Natural killer cell treated with Interleukin-12 subunit alpha and Interleukin-12 subunit beta and Interleukin-15 and Interleukin-18, amount 100 ng/mL, for 72 hours (primary cell): ENCODE measurements at regions not wholly inside any gene's neighbourhood (a gene's known extent, or its start where the extent isn't known, plus 50 kb on each side); places are given as distances from the start of the nearest gene placed in this dataset.
A peak's percentile ranks its signal among the peaks of the same experiment; 100 is the strongest.
"Not testable (repeated sequence)": the region's sequence is repeated elsewhere in the genome, so short reads cannot be mapped to it uniquely, and the experiment has no call there.

Experiments
- ATAC-seq, 2 donors: fragments of 150-1000 bp; cut with Tn5 transposase in 1 of 2; sonication (Bioruptor Pico), chemical (Tn5 transposase) in 1 of 2; 2 replicates each; pipeline ENCODE4 v1.10.0; 2021
- DNase-seq: peaks from one replicate; pipeline ENCODE4 v3.0.0; 2022; ENCODE audit warnings: low spot score
- H3K27ac Mint-ChIP-seq, 2 donors: 1 replicate in 1 of 2; 2 replicates in 1 of 2; pipeline ENCODE4 v1.8.0; 2022; ENCODE audit warnings: mixed read lengths in 2 of 2, mild to moderate bottlenecking in 1 of 2, moderate library complexity in 1 of 2
- H3K27me3 Mint-ChIP-seq, 2 donors: 1 replicate in 1 of 2; 2 replicates in 1 of 2; pipeline ENCODE4 v1.8.0; 2022; ENCODE audit warnings: mixed read lengths in 2 of 2
- H3K36me3 Mint-ChIP-seq: one replicate; pipeline ENCODE4 v1.8.0; 2022; ENCODE audit warnings: mixed read lengths
- H3K4me1 Mint-ChIP-seq, 2 donors: 1 replicate in 1 of 2; 2 replicates in 1 of 2; pipeline ENCODE4 v1.8.0; 2022; ENCODE audit warnings: low read depth in 2 of 2, mixed read lengths in 2 of 2, mild to moderate bottlenecking in 1 of 2
- H3K4me3 Mint-ChIP-seq: one replicate; pipeline ENCODE4 v1.8.0; 2022; ENCODE audit warnings: mixed read lengths
- H3K9me3 Mint-ChIP-seq: 2 replicates; pipeline ENCODE4 v1.8.0; 2022; ENCODE audit warnings: mixed read lengths

DNA sequence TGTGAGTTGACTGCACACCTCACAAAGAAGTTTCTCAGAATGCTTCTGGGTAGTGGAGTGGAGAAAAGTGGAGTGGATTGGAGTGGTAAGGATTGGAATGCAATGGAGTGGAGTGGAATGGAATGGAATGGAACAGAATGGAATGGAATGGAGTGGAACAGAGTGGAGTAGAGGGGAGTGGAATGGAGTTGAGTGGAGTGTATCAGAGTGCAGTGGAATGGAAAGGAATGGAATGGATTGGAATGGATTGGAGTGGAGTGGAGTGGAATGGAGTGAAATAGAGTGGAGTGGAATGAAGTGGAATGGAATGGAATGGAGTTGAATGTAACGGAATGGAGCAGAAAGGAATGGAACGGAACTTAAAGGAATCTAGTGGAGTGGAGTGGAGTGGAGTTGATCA is 5194.2 kb upstream of the TPTE start:
- not testable (repeated sequence) for H3K4me3 Mint-ChIP-seq, DNase-seq, H3K27me3 Mint-ChIP-seq, H3K27ac Mint-ChIP-seq, H3K4me1 Mint-ChIP-seq, H3K36me3 Mint-ChIP-seq
- H3K9me3 Mint-ChIP-seq, result peaks cover 18% of the 10 kb centered on the region
- peak; percentile 31 to 55 for ATAC-seq

DNA sequence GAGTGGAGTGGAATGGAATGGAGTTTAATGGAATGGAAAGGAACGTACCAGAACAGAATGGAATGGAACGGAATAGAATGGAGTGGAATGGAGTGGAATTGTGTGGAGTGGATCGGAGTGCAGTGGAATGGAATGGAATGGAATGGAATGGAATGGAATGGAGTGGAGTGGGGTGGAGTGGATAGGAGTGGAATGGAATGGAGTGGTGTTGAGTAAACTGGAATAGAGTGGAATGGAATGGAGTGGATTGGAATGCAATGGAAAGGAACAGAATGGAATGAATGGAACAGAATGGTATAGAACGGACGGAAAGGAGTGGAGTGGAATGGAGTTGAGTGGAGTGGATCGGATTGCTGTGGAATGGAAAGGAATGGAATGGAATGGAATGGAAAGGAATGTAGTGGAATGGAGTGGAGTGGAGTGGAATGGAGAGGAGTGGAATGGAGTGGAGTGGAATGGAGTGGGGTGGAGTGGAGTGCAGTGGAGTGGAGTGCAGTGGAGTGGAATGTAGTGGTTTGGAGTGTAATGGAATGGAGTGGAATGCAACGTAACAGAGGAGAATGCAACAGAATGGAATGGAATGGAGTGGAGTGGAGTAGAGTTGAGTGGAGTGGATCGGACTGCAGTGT is 5192.0 kb upstream of the TPTE start:
- not testable (repeated sequence) for H3K4me1 Mint-ChIP-seq, H3K27me3 Mint-ChIP-seq, DNase-seq, H3K27ac Mint-ChIP-seq, H3K4me3 Mint-ChIP-seq, H3K36me3 Mint-ChIP-seq
- ATAC-seq, result peak in 1 of 2 donors; percentile 60
- H3K9me3 Mint-ChIP-seq, result peaks cover 18% of the 10 kb centered on the region

DNA sequence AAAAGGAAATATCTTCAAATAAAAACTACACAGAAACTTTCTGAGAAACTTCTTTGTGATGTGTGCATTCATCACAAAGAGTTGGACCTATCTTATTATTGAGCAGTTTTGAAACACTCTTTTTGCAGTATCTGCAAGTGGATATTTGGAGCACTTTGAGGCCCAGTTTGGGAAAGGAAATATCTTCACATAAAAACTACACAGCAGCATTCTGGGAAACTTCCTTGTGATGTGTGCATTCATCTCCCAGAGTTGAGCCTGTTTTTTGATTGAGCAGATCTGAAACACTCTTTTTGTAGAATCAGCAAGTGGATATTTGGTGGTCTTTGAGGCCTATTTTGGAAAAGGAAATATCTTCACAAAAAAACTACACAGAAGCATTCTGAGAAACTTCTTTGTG is 5163.5 kb upstream of the TPTE start:
- H3K9me3 Mint-ChIP-seq, H3K27me3 Mint-ChIP-seq, H3K36me3 Mint-ChIP-seq, ATAC-seq, H3K27ac Mint-ChIP-seq, H3K4me3 Mint-ChIP-seq, DNase-seq, H3K4me1 Mint-ChIP-seq: not testable (repeated sequence)
